ENCODE measurements at regions not wholly inside any gene's neighbourhood (a gene's known extent, or its start where the extent isn't known, plus 50 kb on each side); places are given as distances from the start of the nearest gene placed in this dataset.

- H3K36me3 ChIP-seq (ENCODE audit: control insufficient read depth in 2 of 2, insufficient read depth in 2 of 2, low read length in 1 of 2) = no peaks in the 10 kb centered on the region
- H3K4me3 ChIP-seq (ENCODE audit: low read depth in 1 of 2, low read length in 2 of 2) = no peak overlapping the region
- WGBS, 2 donors = 68 to 69% methylated on average over 4 of the region's 4 CpGs
- no peaks in the 10 kb centered on the region for H3K27me3 ChIP-seq (ENCODE audit: control insufficient read depth in 1 of 2, insufficient read depth in 2 of 2, low read length in 2 of 2)
- H3K27ac ChIP-seq (ENCODE audit: low read depth in 2 of 2, low read length in 1 of 2) = no peak overlapping the region
- no peaks in the 10 kb centered on the region for H3K9me3 ChIP-seq (ENCODE audit: control insufficient read depth in 2 of 2, insufficient read depth in 1 of 2, low read depth in 1 of 2, low read length in 1 of 2)
- H3K4me1 ChIP-seq (ENCODE audit: control insufficient read depth in 2 of 2, insufficient read depth in 2 of 2, low read length in 1 of 2) = no peaks in the 10 kb centered on the region
These were observed 535.4 kb upstream of the C16orf82 start for GRCh38 chr16:26531290-26531730.

- 57 to 77% methylated on average over 1 of the region's 1 CpG for WGBS, 2 donors
- no peaks in the 10 kb centered on the region for H3K36me3 ChIP-seq (ENCODE audit: control insufficient read depth in 2 of 2, insufficient read depth in 2 of 2, low read length in 1 of 2)
- H3K27me3 ChIP-seq (ENCODE audit: control insufficient read depth in 1 of 2, insufficient read depth in 2 of 2, low read length in 2 of 2) = no peaks in the 10 kb centered on the region
These were observed 534.3 kb upstream of the C16orf82 start for GRCh38 chr16:26532456-26532855.

GRCh38 chr16:26542198-26542597 is 524.5 kb upstream of the C16orf82 start:
- 96 to 97% methylated on average over 5 of the region's 5 CpGs for WGBS, 2 donors
- Histone ChIP-seq H3K36me3 (ENCODE audit: control insufficient read depth in 2 of 2, insufficient read depth in 2 of 2, low read length in 1 of 2) (no peaks in the 10 kb centered on the region), H3K9me3 (ENCODE audit: control insufficient read depth in 2 of 2, insufficient read depth in 1 of 2, low read depth in 1 of 2, low read length in 1 of 2) (no peaks in the 10 kb centered on the region), H3K4me1 (ENCODE audit: control insufficient read depth in 2 of 2, insufficient read depth in 2 of 2, low read length in 1 of 2) (no peaks in the 10 kb centered on the region), H3K4me3 (ENCODE audit: low read depth in 1 of 2, low read length in 2 of 2) (no peak overlapping the region), H3K27ac (ENCODE audit: low read depth in 2 of 2, low read length in 1 of 2) (no peak overlapping the region), H3K27me3 (ENCODE audit: control insufficient read depth in 1 of 2, insufficient read depth in 2 of 2, low read length in 2 of 2) (no peaks in the 10 kb centered on the region)

More at GRCh38 chr16:26532456-26532855, 534.3 kb upstream of the C16orf82 start:
- no peak overlapping the region for H3K4me3 ChIP-seq (ENCODE audit: low read depth in 1 of 2, low read length in 2 of 2)
- no peaks in the 10 kb centered on the region for H3K9me3 ChIP-seq (ENCODE audit: control insufficient read depth in 2 of 2, insufficient read depth in 1 of 2, low read depth in 1 of 2, low read length in 1 of 2)
- no peaks in the 10 kb centered on the region for H3K4me1 ChIP-seq (ENCODE audit: control insufficient read depth in 2 of 2, insufficient read depth in 2 of 2, low read length in 1 of 2)
- H3K27ac ChIP-seq (ENCODE audit: low read depth in 2 of 2, low read length in 1 of 2) = no peak overlapping the region

- H3K27ac ChIP-seq (ENCODE audit: low read depth in 2 of 2, low read length in 1 of 2) = no peak overlapping the region
- no peaks in the 10 kb centered on the region for H3K36me3 ChIP-seq (ENCODE audit: control insufficient read depth in 2 of 2, insufficient read depth in 2 of 2, low read length in 1 of 2)
- H3K4me3 ChIP-seq (ENCODE audit: low read depth in 1 of 2, low read length in 2 of 2) = no peak overlapping the region
- H3K27me3 ChIP-seq (ENCODE audit: control insufficient read depth in 1 of 2, insufficient read depth in 2 of 2, low read length in 2 of 2) = no peaks in the 10 kb centered on the region
- H3K4me1 ChIP-seq (ENCODE audit: control insufficient read depth in 2 of 2, insufficient read depth in 2 of 2, low read length in 1 of 2) = no peaks in the 10 kb centered on the region
- 80 to 82% methylated on average over 2 of the region's 2 CpGs for WGBS, 2 donors
- no peaks in the 10 kb centered on the region for H3K9me3 ChIP-seq (ENCODE audit: control insufficient read depth in 2 of 2, insufficient read depth in 1 of 2, low read depth in 1 of 2, low read length in 1 of 2)
These were observed 520.2 kb upstream of the C16orf82 start for GRCh38 chr16:26546573-26546972.

GRCh38 chr16:26547681-26548080 is 519.0 kb upstream of the C16orf82 start:
- 75% methylated on average over 2 of the region's 2 CpGs for WGBS, 2 donors

GRCh38 chr16:26550111-26550610 is 516.6 kb upstream of the C16orf82 start:
- WGBS, 2 donors = 29 to 30% methylated on average over 3 of the region's 3 CpGs
- H3K4me3 ChIP-seq (ENCODE audit: low read depth in 1 of 2, low read length in 2 of 2) = no peak overlapping the region

More at GRCh38 chr16:26547681-26548080, 519.0 kb upstream of the C16orf82 start:
- Histone ChIP-seq H3K4me3 (ENCODE audit: low read depth in 1 of 2, low read length in 2 of 2) (no peak overlapping the region), H3K9me3 (ENCODE audit: control insufficient read depth in 2 of 2, insufficient read depth in 1 of 2, low read depth in 1 of 2, low read length in 1 of 2) (no peaks in the 10 kb centered on the region), H3K36me3 (ENCODE audit: control insufficient read depth in 2 of 2, insufficient read depth in 2 of 2, low read length in 1 of 2) (no peaks in the 10 kb centered on the region), H3K4me1 (ENCODE audit: control insufficient read depth in 2 of 2, insufficient read depth in 2 of 2, low read length in 1 of 2) (no peaks in the 10 kb centered on the region), H3K27me3 (ENCODE audit: control insufficient read depth in 1 of 2, insufficient read depth in 2 of 2, low read length in 2 of 2) (no peaks in the 10 kb centered on the region), H3K27ac (ENCODE audit: low read depth in 2 of 2, low read length in 1 of 2) (no peak overlapping the region)

GRCh38 chr16:26554030-26554429 is 512.7 kb upstream of the C16orf82 start:
- Histone ChIP-seq H3K4me1 (ENCODE audit: control insufficient read depth in 2 of 2, insufficient read depth in 2 of 2, low read length in 1 of 2) (no peaks in the 10 kb centered on the region), H3K27ac (ENCODE audit: low read depth in 2 of 2, low read length in 1 of 2) (no peak overlapping the region), H3K9me3 (ENCODE audit: control insufficient read depth in 2 of 2, insufficient read depth in 1 of 2, low read depth in 1 of 2, low read length in 1 of 2) (no peaks in the 10 kb centered on the region), H3K36me3 (ENCODE audit: control insufficient read depth in 2 of 2, insufficient read depth in 2 of 2, low read length in 1 of 2) (no peaks in the 10 kb centered on the region), H3K4me3 (ENCODE audit: low read depth in 1 of 2, low read length in 2 of 2) (no peak overlapping the region), H3K27me3 (ENCODE audit: control insufficient read depth in 1 of 2, insufficient read depth in 2 of 2, low read length in 2 of 2) (no peaks in the 10 kb centered on the region)
- WGBS, 2 donors = 57 to 64% methylated on average over 3 of the region's 3 CpGs

More at GRCh38 chr16:26550111-26550610, 516.6 kb upstream of the C16orf82 start:
- no peaks in the 10 kb centered on the region for H3K9me3 ChIP-seq (ENCODE audit: control insufficient read depth in 2 of 2, insufficient read depth in 1 of 2, low read depth in 1 of 2, low read length in 1 of 2)
- no peaks in the 10 kb centered on the region for H3K27me3 ChIP-seq (ENCODE audit: control insufficient read depth in 1 of 2, insufficient read depth in 2 of 2, low read length in 2 of 2)
- H3K27ac ChIP-seq (ENCODE audit: low read depth in 2 of 2, low read length in 1 of 2) = no peak overlapping the region
- H3K36me3 ChIP-seq (ENCODE audit: control insufficient read depth in 2 of 2, insufficient read depth in 2 of 2, low read length in 1 of 2) = no peaks in the 10 kb centered on the region
- no peaks in the 10 kb centered on the region for H3K4me1 ChIP-seq (ENCODE audit: control insufficient read depth in 2 of 2, insufficient read depth in 2 of 2, low read length in 1 of 2)

GRCh38 chr16:26561303-26561702 is 505.4 kb upstream of the C16orf82 start:
- H3K9me3 ChIP-seq (ENCODE audit: control insufficient read depth in 2 of 2, insufficient read depth in 1 of 2, low read depth in 1 of 2, low read length in 1 of 2) = no peaks in the 10 kb centered on the region
- H3K27ac ChIP-seq (ENCODE audit: low read depth in 2 of 2, low read length in 1 of 2) = no peak overlapping the region
- H3K4me3 ChIP-seq (ENCODE audit: low read depth in 1 of 2, low read length in 2 of 2) = no peak overlapping the region
- no peaks in the 10 kb centered on the region for H3K27me3 ChIP-seq (ENCODE audit: control insufficient read depth in 1 of 2, insufficient read depth in 2 of 2, low read length in 2 of 2)
- no peaks in the 10 kb centered on the region for H3K36me3 ChIP-seq (ENCODE audit: control insufficient read depth in 2 of 2, insufficient read depth in 2 of 2, low read length in 1 of 2)
- WGBS, 2 donors = 74 to 81% methylated on average over 6 of the region's 6 CpGs
- no peaks in the 10 kb centered on the region for H3K4me1 ChIP-seq (ENCODE audit: control insufficient read depth in 2 of 2, insufficient read depth in 2 of 2, low read length in 1 of 2)

- no peak overlapping the region for H3K27ac ChIP-seq (ENCODE audit: low read depth in 2 of 2, low read length in 1 of 2)
- 85 to 88% methylated on average over 2 of the region's 2 CpGs for WGBS, 2 donors
- no peaks in the 10 kb centered on the region for H3K4me1 ChIP-seq (ENCODE audit: control insufficient read depth in 2 of 2, insufficient read depth in 2 of 2, low read length in 1 of 2)
- H3K9me3 ChIP-seq (ENCODE audit: control insufficient read depth in 2 of 2, insufficient read depth in 1 of 2, low read depth in 1 of 2, low read length in 1 of 2) = no peaks in the 10 kb centered on the region
- H3K36me3 ChIP-seq (ENCODE audit: control insufficient read depth in 2 of 2, insufficient read depth in 2 of 2, low read length in 1 of 2) = no peaks in the 10 kb centered on the region
- H3K27me3 ChIP-seq (ENCODE audit: control insufficient read depth in 1 of 2, insufficient read depth in 2 of 2, low read length in 2 of 2) = no peaks in the 10 kb centered on the region
- no peak overlapping the region for H3K4me3 ChIP-seq (ENCODE audit: low read depth in 1 of 2, low read length in 2 of 2)
These were observed 503.7 kb upstream of the C16orf82 start for GRCh38 chr16:26563018-26563417.

GRCh38 chr16:26567356-26567755 is 499.4 kb upstream of the C16orf82 start:
- H3K4me1 ChIP-seq (ENCODE audit: control insufficient read depth in 2 of 2, insufficient read depth in 2 of 2, low read length in 1 of 2) = no peaks in the 10 kb centered on the region
- WGBS, 2 donors = 63 to 64% methylated on average over 9 of the region's 9 CpGs
- H3K27ac ChIP-seq (ENCODE audit: low read depth in 2 of 2, low read length in 1 of 2) = no peak overlapping the region

More at GRCh38 chr16:26567356-26567755, 499.4 kb upstream of the C16orf82 start:
- no peak overlapping the region for H3K4me3 ChIP-seq (ENCODE audit: low read depth in 1 of 2, low read length in 2 of 2)
- no peaks in the 10 kb centered on the region for H3K9me3 ChIP-seq (ENCODE audit: control insufficient read depth in 2 of 2, insufficient read depth in 1 of 2, low read depth in 1 of 2, low read length in 1 of 2)
- no peaks in the 10 kb centered on the region for H3K36me3 ChIP-seq (ENCODE audit: control insufficient read depth in 2 of 2, insufficient read depth in 2 of 2, low read length in 1 of 2)
- no peaks in the 10 kb centered on the region for H3K27me3 ChIP-seq (ENCODE audit: control insufficient read depth in 1 of 2, insufficient read depth in 2 of 2, low read length in 2 of 2)
